Activated CD4-positive, alpha-beta T cell treated with anti-CD3 and anti-CD28 coated beads, Interleukin-2, amount 50 U/mL, for 24 hours (primary cell): ENCODE measurements at regions not wholly inside any gene's neighbourhood (a gene's known extent, or its start where the extent isn't known, plus 50 kb on each side); places are given as distances from the start of the nearest gene placed in this dataset.
"Not testable (repeated sequence)": the region's sequence is repeated elsewhere in the genome, so short reads cannot be mapped to it uniquely, and the experiment has no call there.

Experiments
- DNase-seq, 2 donors: peaks; one replicate each; pipeline ENCODE4 v3.0.0-alpha.2; 2020; ENCODE audit warnings: low read depth in 1 of 2, low spot score in 1 of 2

DNA sequence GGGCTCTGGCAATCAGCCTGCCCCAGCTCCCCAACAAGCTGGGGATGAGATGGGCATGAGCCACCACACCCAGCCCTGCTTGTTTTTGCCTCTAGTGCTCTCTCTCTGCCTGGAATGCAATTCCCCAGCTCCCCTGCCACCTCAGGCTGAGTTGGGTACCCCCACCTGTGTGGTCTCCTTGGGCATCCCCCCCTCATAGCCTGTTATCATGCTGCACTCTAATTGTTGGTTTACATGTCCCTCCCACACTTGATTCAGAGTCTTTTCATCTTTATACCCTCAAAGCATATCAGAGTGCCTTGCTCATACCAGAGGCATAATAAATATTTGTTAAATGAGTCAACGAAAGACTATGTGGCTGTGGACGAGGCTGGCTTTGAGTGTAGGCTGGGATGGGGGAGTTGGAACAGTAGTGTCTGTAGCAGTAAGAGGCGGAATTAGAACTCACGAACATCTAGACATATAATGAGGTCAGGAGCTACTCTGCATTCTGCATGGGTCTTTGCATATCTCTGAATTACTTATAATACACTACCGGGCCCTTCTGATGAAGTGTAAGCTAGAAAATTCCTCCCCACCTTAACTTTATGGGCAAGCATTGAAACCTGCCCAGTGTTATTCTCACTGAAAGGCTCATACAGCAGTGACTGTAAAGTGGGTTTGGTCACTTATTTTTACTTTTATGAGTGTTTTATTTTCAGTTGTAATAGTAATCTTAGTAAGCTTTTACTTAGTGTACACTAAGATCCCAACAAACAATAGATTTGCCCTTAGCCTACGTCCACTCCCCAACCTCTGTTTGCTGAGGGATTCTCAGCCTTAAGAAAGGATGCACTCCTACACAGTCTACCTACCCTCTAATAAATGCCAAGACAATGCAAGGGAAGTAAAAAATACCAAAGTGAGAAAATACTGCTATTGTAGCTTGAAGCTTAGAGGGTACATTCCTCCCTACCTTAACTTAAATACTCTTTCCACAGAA lies 58.7 kb downstream of the EDN1 start:
- DNase-seq = no peak

DNA sequence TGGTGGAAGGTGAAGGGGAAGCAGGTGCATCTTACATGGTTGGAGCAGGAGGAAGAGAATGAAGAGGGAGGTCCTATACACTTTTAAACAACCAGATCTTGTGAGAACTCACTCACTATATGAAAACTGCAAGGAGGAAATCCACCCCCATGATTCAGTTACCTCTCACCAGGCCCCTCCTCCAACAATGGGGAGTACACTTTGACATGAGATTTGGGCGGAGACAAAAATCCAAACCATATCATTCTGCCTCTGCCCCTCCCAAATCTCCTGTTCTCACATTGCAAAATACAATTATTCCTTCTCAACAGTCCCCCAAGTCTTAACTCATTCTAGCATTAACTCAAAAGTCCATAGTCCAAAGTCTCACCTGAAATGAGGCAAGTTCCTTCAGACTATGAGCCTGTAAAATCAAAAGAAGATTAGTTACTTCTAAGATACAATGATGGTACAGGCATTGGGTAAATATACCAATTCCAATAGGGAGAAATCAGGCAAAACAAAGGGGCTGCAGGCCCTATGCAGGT lies 60.5 kb downstream of the EDN1 start:
- DNase-seq = no peak

DNA sequence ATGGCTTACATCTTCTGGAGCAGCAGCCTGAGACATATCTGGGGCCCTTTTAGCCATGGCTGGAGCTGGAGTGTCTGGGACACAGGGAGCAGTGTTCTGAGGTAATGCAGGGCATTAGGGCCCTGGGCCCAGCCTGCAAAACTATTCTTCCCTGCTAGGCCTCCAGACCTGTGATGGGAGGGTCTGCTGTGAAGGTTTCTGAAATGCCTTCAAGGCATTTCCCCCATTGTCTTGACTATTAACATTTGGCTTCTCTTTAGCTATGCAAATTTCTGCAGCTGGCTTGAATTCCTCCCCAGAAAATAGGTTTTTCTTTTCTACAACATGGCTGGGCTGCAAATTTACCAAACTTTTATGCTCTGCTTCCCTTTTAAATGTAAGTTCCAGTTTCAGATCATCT lies 61.5 kb downstream of the EDN1 start:
- no peak for DNase-seq

DNA sequence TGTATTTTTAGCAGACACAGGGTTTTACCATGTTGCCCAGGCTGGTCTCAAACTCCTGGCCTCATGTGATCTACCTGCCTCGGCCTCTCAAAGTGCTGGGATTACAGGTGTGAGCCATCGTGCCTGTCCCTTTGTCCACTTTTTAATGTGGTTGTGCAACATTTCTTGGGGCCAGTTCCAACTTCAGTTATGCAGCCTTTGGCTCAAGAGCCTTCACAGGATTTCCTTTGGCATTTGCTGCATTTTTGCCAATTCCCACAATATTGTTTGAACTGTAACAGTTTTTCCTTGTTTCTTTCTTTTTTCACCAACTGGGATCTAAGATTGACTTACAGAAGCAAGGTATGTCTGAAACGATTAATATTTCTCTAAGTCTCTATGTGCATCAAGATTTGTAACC lies 63.6 kb downstream of the EDN1 start:
- no peak for DNase-seq

DNA sequence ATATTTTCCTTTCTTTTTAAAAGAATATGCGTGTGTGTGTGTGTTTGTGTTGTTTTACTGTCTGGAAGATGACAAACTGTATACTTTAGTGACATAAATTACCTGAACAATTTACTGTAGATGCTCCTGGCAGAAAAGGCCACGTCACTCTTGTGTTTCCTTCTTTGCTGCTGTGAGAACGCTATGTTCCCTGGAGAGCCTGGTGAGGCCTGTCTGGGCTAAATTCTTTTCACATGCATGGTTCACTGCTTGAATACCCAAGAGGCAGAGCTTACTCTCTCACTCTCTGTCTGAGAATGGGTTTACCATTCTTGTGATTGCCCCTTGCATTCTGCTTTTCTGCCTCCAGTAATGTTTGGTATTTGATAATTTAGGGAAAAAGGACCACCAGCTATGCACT lies 64.3 kb downstream of the EDN1 start:
- DNase-seq = no peak

DNA sequence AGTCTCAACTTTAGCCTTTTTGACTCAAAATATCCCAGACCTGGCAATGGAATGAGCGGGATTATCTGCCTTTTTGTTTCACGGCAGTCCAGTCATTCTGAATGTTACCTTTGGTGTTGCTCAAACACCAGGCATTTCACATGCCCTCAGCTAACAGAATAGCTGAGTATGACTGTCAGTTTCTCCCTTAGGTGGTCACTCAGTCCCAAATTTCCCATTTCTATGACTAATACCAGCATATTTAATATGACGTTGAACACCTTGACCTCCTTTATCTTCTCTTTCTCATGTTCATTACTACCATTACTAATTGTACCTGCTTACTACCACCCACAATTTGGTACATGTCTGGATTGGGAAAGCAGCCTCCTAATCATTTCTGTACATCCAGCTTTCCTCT lies 65.2 kb downstream of the EDN1 start:
- DNase-seq = no peak

DNA sequence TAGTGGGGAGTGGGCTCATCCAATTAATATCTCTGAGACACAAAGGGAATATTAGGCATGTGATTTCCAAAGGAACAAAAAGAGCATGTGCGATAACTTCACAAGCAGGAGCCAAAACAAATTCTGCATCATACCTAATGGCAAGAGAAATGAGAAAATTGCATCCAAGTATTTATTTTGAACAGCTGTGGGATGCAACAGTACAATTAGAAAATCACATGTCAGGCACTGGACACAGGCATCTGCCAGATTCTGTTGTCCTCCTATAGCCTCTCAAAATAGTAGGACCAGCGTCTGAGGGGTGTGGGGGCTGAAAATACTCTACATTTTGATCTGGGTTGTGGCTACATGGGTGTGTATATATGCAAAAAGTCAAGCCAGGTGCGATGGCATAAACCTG lies 66.3 kb downstream of the EDN1 start:
- DNase-seq = no peak

DNA sequence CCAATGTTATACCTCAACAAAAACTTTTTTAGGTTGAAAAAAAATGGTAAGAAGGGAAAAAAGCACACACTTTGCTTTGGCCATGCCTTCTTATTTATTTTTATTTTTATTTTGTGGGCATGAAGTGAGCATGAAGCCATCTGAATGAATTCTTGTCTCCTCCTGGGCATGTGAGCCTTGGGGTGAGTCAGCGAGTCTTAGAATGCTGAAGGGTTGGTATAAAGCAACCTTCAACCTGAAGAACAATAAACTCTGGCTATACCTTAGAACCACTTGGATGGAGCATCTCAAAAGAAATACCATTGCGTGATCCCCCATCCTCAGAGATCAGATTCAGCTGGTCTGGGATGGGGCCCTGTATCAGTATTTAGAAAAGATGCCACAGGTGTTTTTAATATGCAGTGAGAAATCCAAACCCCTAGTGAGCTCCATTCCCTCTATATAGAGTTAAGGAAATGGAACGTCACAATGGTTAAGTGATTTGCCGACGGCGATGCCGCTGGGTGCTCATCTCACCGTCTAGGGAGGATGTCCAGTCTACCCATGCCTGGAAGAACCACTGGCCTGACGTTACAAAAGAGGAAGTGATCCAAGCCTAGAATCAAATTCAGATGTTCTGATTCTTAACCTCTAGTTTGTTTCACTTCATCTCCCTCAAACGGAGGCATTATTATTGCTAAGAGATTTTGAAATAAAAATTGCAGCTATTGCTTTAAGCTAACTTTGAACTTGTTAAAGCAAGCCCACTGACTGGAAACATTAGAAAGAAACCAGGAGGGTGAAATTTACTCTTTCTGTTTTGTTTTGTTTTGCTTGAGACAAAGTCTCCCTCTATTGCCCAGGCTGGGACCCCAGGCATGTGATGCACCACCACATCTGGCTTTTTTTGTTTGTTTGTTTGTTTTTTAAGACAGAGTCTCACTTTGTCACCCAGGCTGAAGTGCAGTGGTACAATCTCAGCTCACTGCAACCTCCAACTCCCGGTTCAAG lies 67.1 kb downstream of the EDN1 start:
- no peak for DNase-seq

DNA sequence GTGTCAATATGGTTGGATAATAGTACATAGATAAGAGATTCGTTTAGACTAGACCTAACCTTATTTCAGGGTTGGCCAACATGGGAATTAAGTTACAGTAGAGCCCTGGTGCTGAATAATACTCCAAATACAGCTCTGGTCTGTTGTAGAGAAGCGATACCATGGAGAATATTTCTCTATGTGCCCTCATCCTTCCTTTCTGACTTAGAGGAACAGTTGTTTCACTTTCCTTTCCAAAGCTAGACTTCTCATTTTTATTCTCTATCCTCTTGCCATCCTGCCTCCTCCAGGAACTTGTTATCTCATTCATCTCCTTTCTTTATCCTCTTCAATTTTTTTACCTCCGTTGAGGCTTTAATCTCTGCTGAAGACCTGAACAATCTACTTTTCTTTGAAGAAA lies 68.9 kb downstream of the EDN1 start:
- no peak for DNase-seq

DNA sequence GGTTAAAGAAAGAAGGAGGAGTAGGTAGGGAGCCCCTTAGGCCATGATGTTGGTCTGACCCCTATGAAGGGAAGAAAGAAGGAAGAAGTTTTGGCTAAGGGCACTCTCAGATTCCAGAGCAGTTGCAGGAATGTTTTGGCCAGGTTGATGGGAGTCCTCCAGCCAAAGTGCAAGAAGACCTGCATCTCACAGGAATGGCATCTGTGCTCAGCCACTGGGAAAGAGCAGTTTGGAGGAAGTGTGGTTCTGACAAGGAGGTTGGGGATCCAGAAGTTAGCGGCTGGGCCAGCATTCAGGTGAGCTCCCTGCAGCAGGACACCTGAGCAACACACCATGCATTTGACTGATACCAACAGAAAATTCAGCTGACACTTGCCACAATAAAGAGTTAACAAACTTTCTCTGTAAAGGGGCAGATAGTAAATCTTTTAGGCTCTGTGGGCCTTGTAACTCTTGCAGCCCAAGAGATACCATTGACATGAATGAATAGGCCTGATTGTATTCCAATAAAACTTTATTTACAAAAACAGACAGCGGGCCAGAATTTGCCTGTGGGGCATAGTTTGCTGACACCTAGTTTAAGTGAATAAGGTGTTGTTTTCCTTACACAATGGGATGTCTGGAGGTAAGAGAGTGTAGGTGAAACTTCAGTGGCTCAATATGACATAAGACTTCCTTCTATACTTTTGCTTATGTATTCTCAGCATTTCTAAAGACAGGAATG lies 71.0 kb downstream of the EDN1 start:
- no peak for DNase-seq

DNA sequence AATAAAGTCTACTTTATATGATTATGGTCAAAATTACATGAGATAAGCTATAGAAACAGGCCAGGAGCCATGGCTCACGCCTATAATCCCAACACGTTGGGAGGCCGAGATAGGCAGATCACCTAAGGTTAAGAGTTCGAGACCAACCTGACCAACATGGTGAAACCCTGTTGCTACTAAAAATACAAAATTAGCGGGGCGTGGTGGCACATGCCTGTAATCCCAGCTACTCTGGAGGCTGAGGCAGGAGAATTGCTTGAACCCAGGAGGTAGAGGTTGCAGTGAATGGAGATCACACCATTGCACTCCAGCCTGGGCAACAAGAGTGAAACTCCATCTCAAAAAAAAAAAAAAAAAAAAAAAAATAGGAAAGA lies 73.1 kb downstream of the EDN1 start:
- not testable (repeated sequence) for DNase-seq

DNA sequence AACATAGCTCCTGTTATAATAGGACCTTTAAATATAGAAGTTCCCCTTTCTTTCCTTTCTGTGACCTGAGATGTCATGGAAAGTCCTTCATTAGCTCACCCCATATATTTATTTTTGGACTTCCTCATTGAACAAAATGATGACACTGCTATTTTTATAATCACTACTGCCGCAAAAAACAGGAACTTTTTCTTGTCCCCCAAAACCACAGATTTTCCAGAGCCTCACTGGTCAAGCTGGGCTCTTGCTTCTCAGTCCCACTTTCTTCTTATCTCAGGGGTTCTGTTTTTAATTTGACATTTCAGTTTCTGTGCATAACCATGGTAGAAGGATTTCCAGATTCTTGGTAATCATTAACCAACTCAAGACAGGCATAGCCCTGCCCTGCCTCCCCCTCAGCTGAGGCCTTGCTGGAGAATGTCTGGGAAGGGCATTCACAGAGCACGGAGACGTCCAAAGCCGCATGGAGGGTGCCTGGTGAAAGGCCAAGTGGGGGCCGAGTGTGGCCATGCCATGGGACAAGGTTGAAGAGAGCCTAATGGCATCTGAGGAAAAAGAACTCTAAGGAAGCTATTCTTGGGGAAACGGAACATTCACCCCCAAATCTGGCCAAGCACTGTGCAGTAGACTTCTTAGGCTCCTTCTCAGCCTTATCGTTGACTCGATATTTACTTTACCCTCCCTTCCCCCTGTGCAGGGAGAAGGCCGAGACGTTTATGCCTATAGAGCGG lies 73.7 kb downstream of the EDN1 start:
- no peak for DNase-seq

DNA sequence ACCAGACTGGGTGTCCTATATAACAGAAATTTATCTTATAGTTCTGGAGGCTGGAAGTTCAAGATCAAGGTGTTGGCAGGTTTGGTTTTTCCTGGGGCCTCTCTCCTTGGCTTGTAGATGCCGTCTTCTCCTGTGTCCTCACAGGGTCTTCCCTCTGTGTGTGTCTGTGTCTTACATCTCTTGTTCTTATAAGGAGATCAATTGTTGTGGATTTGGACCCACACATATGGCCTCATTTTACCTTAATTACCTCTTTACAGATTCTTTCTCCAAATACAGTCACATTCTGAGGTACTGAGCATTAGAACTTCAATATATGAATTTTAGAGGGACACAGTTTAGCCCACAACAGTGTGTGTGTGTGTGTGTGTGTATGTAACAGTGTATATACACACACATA lies 74.5 kb downstream of the EDN1 start:
- no peak for DNase-seq

DNA sequence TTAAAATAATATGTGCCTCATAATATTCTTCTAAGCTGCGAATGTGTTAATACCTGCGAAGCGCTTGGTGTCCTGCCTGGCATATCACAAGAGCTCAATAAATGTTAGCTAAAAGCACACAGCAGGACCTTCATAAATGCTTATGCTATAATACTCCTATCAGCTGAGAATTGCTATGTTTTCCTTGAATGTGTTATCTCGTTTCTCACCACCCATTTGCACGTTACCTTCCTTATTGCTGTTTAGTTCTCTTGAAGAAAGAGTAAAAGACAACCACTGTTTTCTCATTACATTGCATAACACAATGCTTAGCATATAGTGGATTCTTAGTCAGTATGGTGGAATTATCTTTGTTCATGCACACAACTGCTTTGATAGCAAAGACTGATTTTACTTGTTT lies 76.6 kb downstream of the EDN1 start:
- no peak for DNase-seq

DNA sequence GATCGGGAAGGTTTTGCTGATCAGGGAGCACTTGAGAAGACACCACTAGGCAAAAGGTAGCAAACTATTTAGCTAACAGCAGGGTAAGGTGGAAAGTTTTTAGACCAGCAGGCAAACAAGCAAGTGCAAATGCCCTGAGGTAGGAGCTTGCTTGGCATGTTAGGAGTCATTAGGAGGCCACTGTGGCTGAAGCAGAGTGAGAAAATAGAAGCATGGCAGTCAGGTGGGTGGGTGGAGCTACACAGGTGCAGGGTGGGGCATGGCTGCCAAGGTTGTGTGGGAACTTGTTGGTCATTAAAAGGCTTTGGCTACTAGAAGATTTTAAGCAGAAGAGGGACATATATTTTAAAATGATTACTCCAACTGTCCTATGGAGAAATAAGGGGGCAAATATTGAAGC lies 77.3 kb downstream of the EDN1 start:
- no peak for DNase-seq

DNA sequence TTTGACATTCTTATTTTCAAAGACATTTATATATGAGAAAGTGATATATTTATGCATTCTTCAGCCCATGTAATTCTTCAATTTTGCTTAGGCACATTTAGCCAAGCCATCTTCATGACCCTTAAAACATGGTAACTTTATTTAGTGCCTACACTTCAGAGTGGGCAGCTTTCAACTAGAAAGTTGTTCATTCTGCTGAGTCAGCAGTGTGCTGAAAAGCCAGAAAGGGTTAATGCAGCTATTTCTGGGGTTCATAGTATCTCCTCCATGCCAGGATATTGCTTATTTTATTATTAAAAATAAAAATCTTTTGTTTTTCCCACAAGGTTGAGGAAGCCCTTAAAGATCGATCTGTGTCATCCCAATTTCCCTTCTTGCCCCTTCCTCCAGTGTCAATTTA lies 79.2 kb downstream of the EDN1 start:
- DNase-seq = no peak

DNA sequence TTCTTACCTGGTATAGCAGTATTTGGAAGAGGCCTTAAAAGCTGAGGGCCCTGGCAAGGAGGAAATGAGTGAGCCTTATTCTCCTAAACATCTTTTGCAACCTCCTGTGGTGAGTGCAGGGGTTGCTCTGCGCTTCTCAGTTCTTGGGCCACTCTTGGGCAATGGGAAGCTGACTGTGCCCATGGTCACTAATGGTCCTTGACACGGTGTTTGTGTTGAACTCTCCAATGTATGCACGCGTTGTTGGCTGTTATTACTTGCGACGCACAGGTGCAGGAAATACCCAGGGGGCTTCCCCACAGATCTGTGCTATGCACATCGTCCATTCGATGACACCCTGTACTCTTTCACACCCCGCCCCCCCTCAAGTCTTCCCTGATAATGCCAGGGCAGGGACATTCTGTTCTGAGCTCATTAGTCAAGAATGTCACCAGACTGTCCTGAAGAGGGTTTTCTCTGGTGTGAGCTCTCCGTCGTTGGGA lies 79.7 kb downstream of the EDN1 start:
- DNase-seq = no peak

DNA sequence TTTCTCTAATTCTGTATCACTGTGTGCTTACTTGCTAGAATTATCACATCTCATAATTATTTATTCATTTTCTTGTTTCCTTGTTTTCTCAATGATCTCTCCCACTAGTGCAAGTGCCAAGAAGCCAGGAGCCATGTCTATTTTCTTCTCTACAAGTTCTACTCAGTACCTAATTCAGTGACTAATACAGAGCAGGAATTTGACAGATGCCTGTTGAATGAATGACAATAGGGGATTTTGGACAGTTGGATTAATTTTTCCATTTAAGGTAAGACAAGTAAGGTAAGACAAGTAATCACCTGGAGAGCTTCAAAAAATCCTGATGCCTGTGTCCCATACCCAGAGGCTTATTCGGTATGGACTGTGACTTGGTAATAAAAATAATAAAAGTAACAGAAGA lies 81.0 kb downstream of the EDN1 start:
- no peak for DNase-seq

DNA sequence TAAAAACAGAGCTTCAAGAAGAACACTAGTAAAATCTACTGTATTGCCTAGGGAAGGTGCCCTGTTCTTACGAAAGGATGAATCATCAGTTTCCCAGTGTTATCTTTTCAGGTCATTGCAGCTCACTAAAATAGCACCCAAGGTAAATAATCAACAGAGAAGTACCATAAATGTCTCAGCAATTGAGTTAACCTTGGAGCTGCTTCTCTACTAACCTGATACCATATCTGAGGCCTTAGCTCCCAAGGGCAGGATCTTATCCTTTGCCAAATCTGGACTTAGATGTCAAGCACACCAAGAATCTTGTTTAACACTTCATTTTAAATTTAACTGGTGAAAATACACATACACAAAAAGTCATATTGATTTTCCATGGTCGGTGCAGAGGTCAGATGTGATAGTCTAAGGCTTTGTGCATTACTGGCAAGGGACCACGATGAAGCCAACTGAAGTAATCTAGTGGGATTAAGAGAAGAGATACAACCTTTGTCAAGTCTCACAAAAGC lies 81.5 kb downstream of the EDN1 start:
- DNase-seq = no peak

DNA sequence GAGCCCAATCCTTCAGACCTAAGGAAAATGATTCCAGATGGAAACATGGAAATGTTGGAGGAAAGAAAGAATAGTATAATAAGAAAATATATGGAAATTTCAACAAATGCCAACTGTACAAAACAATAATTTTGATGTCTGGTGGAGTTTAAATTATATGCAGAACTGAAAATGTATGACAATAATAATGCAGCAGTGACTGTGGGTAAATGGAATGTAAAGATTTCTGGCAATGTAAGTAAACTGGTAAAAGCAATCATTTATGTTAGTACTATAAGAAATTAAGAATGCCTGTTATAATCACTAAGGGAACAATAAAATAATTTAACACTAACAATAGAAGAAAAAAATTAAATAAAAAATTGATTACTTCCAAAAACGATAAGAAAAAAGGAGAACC lies 89.0 kb downstream of the EDN1 start:
- no peak for DNase-seq
